ENCODE measurements at regions not wholly inside any gene's neighbourhood (a gene's known extent, or its start where the extent isn't known, plus 50 kb on each side); places are given as distances from the start of the nearest gene placed in this dataset.

DNA sequence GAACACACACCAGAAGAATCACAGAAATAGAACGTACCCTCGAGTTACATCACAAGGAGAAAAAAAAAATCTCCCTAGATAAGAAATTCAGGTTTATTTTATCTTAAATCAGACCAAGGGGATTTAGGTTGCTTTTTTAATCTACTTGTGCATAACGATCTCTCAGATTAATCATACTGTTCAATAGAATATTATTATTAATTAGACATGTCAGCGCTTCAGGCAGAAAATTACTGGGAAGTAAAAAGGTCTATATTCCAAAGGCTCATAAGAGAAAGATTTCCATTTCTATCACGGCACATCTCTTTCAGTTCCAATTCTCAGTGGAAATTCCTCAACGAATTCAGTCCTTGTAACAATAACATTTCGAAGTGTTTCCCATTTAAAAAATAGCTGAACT, 77.7 kb upstream of the PSMD7 start:
- DNase-seq (ENCODE audit: low read depth) = no peak
- no peak overlapping the region for H3K4me3 ChIP-seq (ENCODE audit: low read depth, low read length)
- TF ChIP-seq, protein P1, sequence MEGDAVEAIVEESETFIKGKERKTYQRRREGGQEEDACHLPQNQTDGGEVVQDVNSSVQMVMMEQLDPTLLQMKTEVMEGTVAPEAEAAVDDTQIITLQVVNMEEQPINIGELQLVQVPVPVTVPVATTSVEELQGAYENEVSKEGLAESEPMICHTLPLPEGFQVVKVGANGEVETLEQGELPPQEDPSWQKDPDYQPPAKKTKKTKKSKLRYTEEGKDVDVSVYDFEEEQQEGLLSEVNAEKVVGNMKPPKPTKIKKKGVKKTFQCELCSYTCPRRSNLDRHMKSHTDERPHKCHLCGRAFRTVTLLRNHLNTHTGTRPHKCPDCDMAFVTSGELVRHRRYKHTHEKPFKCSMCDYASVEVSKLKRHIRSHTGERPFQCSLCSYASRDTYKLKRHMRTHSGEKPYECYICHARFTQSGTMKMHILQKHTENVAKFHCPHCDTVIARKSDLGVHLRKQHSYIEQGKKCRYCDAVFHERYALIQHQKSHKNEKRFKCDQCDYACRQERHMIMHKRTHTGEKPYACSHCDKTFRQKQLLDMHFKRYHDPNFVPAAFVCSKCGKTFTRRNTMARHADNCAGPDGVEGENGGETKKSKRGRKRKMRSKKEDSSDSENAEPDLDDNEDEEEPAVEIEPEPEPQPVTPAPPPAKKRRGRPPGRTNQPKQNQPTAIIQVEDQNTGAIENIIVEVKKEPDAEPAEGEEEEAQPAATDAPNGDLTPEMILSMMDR (IDR thresholded peaks at IDR 0.05; ENCODE audit: low read depth, low read length, missing control alignments) = no peak
- in situ Hi-C loops (cut with HindIII; ENCODE audit: low sequenced_read_pairs) = no loop called here

DNA sequence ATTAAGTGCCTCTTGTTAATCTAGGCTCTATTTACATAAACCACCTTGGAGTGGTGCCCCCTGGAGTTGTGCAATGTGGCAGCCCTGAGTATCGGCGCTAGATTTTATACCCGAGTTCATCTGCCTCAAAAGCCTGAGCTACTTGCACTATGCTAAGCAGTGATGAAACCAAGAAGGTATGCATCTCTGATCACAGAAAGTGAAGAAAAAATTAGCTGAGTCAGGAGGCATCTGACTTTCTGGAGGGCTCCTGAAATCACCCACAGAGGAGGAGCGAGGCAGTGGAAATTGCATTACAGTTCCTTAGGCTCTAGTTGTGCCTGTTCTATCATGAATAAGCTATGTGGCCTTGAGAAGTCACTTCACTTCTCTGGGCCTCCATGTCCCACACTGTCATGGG, 80.3 kb upstream of the PSMD7 start:
- in situ Hi-C loops (cut with HindIII; ENCODE audit: low sequenced_read_pairs) = no loop called here
- no peak for DNase-seq (ENCODE audit: low read depth)
- TF ChIP-seq, protein P1 (IDR thresholded peaks at IDR 0.05; ENCODE audit: low read depth, low read length, missing control alignments) = no peak
- no peak overlapping the region for H3K4me3 ChIP-seq (ENCODE audit: low read depth, low read length)

DNA sequence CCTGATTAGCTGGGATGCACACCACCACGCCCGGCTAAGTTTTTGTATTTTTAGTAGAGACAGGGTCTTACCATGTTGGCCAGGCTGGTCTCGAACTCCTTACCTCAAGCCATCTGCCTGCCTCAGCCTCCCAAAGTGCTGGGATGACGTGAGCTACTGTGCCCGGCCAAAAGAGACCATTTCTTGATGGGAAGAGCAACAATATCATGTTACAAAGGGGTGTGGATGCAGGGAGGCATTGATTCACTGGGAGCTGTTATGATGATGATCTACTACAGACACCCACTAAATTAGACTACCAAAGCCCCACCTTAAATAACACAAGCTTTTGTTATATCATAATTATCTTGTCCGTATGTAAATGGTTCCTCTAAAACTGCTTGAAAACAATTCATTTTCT, 81.4 kb upstream of the PSMD7 start:
- in situ Hi-C loops (cut with HindIII; ENCODE audit: low sequenced_read_pairs) = no loop called here
- H3K4me3 ChIP-seq (ENCODE audit: low read depth, low read length) = no peak overlapping the region
- TF ChIP-seq, protein P1 (IDR thresholded peaks at IDR 0.05; ENCODE audit: low read depth, low read length, missing control alignments) = no peak
- DNase-seq (ENCODE audit: low read depth) = no peak

DNA sequence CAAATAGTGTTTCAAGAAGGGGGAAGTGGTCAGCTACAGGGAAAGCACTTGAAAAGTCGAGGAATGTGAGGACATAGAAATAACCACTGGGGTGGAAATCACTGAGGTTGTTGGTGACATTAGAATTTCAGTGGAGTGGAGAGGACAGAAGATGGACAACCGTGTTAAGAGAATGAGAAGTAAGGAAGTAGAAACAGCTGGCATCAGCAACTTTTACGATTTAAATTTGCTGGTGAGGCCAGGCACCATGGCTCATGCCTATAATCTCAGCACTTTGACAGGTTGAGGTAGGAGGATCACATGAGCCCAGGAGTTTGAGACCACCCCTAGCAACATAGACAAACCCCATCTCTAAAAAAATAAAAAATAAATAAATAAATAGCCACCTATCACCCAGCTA, 83.2 kb upstream of the PSMD7 start:
- no peak overlapping the region for H3K4me3 ChIP-seq (ENCODE audit: low read depth, low read length)
- in situ Hi-C loops (cut with HindIII; ENCODE audit: low sequenced_read_pairs) = no loop called here
- TF ChIP-seq, protein P1 (IDR thresholded peaks at IDR 0.05; ENCODE audit: low read depth, low read length, missing control alignments) = no peak
- no peak for DNase-seq (ENCODE audit: low read depth)

DNA sequence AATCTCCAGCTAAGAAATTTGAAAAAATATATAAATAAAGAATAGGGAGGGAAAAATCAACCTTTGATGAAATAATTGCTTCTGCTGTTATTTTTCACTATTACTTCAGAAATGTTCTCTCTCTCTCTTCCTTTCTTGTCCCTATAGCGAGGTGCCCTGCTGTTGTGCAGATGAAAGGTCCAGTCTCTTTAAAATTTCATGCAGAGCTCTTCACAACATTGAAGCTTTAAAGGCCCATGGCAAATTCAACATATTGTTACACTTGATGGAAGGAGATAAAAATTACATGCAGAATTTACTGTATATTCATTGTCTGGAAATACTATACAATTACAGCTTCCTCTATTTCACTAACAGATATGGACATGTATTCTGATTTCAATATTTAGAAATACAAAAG, 86.4 kb upstream of the PSMD7 start:
- no peak for DNase-seq (ENCODE audit: low read depth)
- in situ Hi-C loops (cut with HindIII; ENCODE audit: low sequenced_read_pairs) = no loop called here
- no peak overlapping the region for H3K4me3 ChIP-seq (ENCODE audit: low read depth, low read length)
- TF ChIP-seq, protein P1 (IDR thresholded peaks at IDR 0.05; ENCODE audit: low read depth, low read length, missing control alignments) = no peak

DNA sequence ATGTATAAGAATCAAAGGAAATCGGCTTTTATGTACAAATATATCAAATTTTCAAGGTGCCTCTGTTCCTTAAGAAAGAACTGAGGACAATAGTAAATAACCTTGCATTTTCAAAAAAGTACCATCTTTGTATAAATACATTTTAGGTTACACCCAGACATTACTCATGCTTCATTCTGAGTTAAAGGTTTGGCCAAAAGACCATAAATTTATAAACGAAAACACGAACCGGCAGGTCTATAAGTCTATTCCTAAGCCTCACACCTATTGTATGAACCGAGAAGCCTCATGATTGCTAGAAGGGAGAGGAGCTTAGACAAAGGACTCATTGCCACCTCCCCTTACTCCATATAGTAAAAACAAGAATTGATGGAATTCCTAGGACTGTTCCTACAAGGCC, 94.6 kb upstream of the PSMD7 start:
- in situ Hi-C loops (cut with HindIII; ENCODE audit: low sequenced_read_pairs) = no loop called here
- TF ChIP-seq, protein P1 (IDR thresholded peaks at IDR 0.05; ENCODE audit: low read depth, low read length, missing control alignments) = no peak
- no peak for DNase-seq (ENCODE audit: low read depth)
- no peak overlapping the region for H3K4me3 ChIP-seq (ENCODE audit: low read depth, low read length)

DNA sequence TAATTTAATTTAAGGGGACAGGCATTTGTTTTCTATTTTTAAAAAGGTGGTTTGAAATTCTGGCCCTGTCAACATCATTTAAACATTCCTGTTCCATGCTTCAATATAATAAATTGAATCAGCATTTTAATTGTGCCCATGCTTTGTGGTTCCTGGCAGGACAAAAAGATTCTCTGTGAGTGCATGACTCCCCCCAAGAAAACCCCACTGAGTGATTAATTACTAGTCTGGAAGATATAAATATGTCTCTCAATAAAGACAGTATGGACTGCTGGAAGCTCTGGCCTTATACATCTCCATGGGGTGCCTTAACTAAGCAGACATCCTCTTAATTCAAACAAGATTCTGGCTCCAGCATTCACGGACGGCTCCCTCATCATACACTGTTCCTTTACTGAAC, 95.0 kb upstream of the PSMD7 start:
- TF ChIP-seq, protein P1 (IDR thresholded peaks at IDR 0.05; ENCODE audit: low read depth, low read length, missing control alignments) = no peak
- in situ Hi-C loops (cut with HindIII; ENCODE audit: low sequenced_read_pairs) = no loop called here
- no peak for DNase-seq (ENCODE audit: low read depth)
- no peak overlapping the region for H3K4me3 ChIP-seq (ENCODE audit: low read depth, low read length)

Measured in astrocyte of the cerebellum (primary cell).